ENCODE measurements at regions not wholly inside any gene's neighbourhood (a gene's known extent, or its start where the extent isn't known, plus 50 kb on each side); places are given as distances from the start of the nearest gene placed in this dataset.

GRCh38 chr5:167286891-167287290 is 1004.6 kb upstream of the WWC1 start:
- TF ChIP-seq SP1 (CRISPR knock-in tag; conservative IDR thresholded peaks at IDR 0.05) (no peak), CTCF (IDR thresholded peaks at IDR 0.05) (no peak), FOXK1 (CRISPR knock-in tag; IDR thresholded peaks at IDR 0.05) (no peak), ZBTB43 (CRISPR knock-in tag; IDR thresholded peaks at IDR 0.05) (no peak), NR2C2 (CRISPR knock-in tag; IDR thresholded peaks at IDR 0.05) (no peak), ZNF423 (CRISPR knock-in tag; IDR thresholded peaks at IDR 0.05) (no peak), TEAD4 (CRISPR knock-in tag; IDR thresholded peaks at IDR 0.05) (no peak)
